ENCODE measurements at regions not wholly inside any gene's neighbourhood (a gene's known extent, or its start where the extent isn't known, plus 50 kb on each side); places are given as distances from the start of the nearest gene placed in this dataset.

- Histone ChIP-seq H3K4me3 (ENCODE audit: low read depth, low read length) (no peak overlapping the region), H3K36me3 (ENCODE audit: control insufficient read depth, insufficient read depth, low read length) (peaks cover 1% of the 10 kb centered on the region), H3K27me3 (ENCODE audit: control insufficient read depth, insufficient read depth, low read length) (no peaks in the 10 kb centered on the region)
- no peak for TF ChIP-seq CTCF (IDR thresholded peaks at IDR 0.05; ENCODE audit: insufficient read depth, low read length, poor library complexity, severe bottlenecking)
- no peak for DNase-seq (ENCODE audit: low read depth)
Measured at GRCh38 chr2:162919111-162919510, 80.5 kb upstream of the KCNH7 start.

- Histone ChIP-seq H3K27me3 (ENCODE audit: control insufficient read depth, insufficient read depth, low read length) (no peaks in the 10 kb centered on the region), H3K36me3 (ENCODE audit: control insufficient read depth, insufficient read depth, low read length) (no peaks in the 10 kb centered on the region), H3K4me3 (ENCODE audit: low read depth, low read length) (no peak overlapping the region)
- DNase-seq (ENCODE audit: low read depth): no peak
- no peak for TF ChIP-seq CTCF (IDR thresholded peaks at IDR 0.05; ENCODE audit: insufficient read depth, low read length, poor library complexity, severe bottlenecking)
Measured at GRCh38 chr2:162917626-162918025, 79.1 kb upstream of the KCNH7 start.

GRCh38 chr2:162916286-162916801 lies 77.8 kb upstream of the KCNH7 start:
- Histone ChIP-seq H3K27me3 (ENCODE audit: control insufficient read depth, insufficient read depth, low read length) (no peaks in the 10 kb centered on the region), H3K4me3 (ENCODE audit: low read depth, low read length) (no peak overlapping the region), H3K36me3 (ENCODE audit: control insufficient read depth, insufficient read depth, low read length) (no peaks in the 10 kb centered on the region)
- DNase-seq (ENCODE audit: low read depth): no peak
- no peak for TF ChIP-seq CTCF (IDR thresholded peaks at IDR 0.05; ENCODE audit: insufficient read depth, low read length, poor library complexity, severe bottlenecking)

GRCh38 chr2:162915858-162916257 lies 77.3 kb upstream of the KCNH7 start:
- TF ChIP-seq CTCF (IDR thresholded peaks at IDR 0.05; ENCODE audit: insufficient read depth, low read length, poor library complexity, severe bottlenecking): no peak
- H3K4me3 ChIP-seq (ENCODE audit: low read depth, low read length): no peak overlapping the region

GRCh38 chr2:162914161-162914560 lies 75.6 kb upstream of the KCNH7 start:
- H3K4me3 ChIP-seq (ENCODE audit: low read depth, low read length): no peak overlapping the region
- no peaks in the 10 kb centered on the region for H3K36me3 ChIP-seq (ENCODE audit: control insufficient read depth, insufficient read depth, low read length)
- peak; percentile 18 for DNase-seq (ENCODE audit: low read depth)
- no peak for TF ChIP-seq CTCF (IDR thresholded peaks at IDR 0.05; ENCODE audit: insufficient read depth, low read length, poor library complexity, severe bottlenecking)
- H3K27me3 ChIP-seq (ENCODE audit: control insufficient read depth, insufficient read depth, low read length): no peaks in the 10 kb centered on the region

More at GRCh38 chr2:162915858-162916257, 77.3 kb upstream of the KCNH7 start:
- H3K27me3 ChIP-seq (ENCODE audit: control insufficient read depth, insufficient read depth, low read length): no peaks in the 10 kb centered on the region
- DNase-seq (ENCODE audit: low read depth): no peak
- no peaks in the 10 kb centered on the region for H3K36me3 ChIP-seq (ENCODE audit: control insufficient read depth, insufficient read depth, low read length)

GRCh38 chr2:162912787-162913186 lies 74.2 kb upstream of the KCNH7 start:
- DNase-seq (ENCODE audit: low read depth): no peak
- no peaks in the 10 kb centered on the region for H3K27me3 ChIP-seq (ENCODE audit: control insufficient read depth, insufficient read depth, low read length)
- no peaks in the 10 kb centered on the region for H3K36me3 ChIP-seq (ENCODE audit: control insufficient read depth, insufficient read depth, low read length)
- TF ChIP-seq CTCF (IDR thresholded peaks at IDR 0.05; ENCODE audit: insufficient read depth, low read length, poor library complexity, severe bottlenecking): no peak
- H3K4me3 ChIP-seq (ENCODE audit: low read depth, low read length): no peak overlapping the region

All from kidney epithelial cell (primary cell).